HepG2 (cell line): ENCODE measurements at regions not wholly inside any gene's neighbourhood (a gene's known extent, or its start where the extent isn't known, plus 50 kb on each side); places are given as distances from the start of the nearest gene placed in this dataset.

ENCODE experiments used
- ATAC-seq: fragments of 200-7000 bp; cut with Tn5 transposase; 3 replicates; pipeline ENCODE4 v1.9.1; 2020; ENCODE audit warnings: mild to moderate bottlenecking, moderate library complexity
- BruUV-seq: library from RNA; stranded (reverse); fragments of 400-500 nt; replicated peaks from 2 replicates; lab custom pipeline; 2021; lab: Mats Ljungman, UMichigan
- CTCF ChIA-PET: fragments of 300-600 bp; formaldehyde crosslinking; extraction: SDS; loops from one replicate; lab custom pipeline; 2021; ENCODE audit warnings: low total read pairs, inconsistent platforms, low intra/inter-chr PET ratio; lab: Yijun Ruan, JAX
- POLR2A ChIA-PET: fragments of 350-600 bp; sonication (Branson Sonifier 250); formaldehyde crosslinking; loops from one replicate; lab custom pipeline; 2020; ENCODE audit warnings: antibody characterized with exemption, inconsistent platforms; lab: Yijun Ruan, JAX
- DNase-seq: peaks from one replicate; pipeline ENCODE4 v3.0.0-alpha.2; 2015; ENCODE audit warnings: low spot score
- FAIRE-seq: peaks from 3 replicates; lab custom pipeline; 2011; peaks lifted over from hg19 to GRCh38; lab: Jason Lieb, UNC
- H2AFZ ChIP-seq: one replicate; pipeline ENCODE4 v1.6.1; 2011; ENCODE audit warnings: low read length, inconsistent platforms
- H3K27ac ChIP-seq: fragments of 300-600 bp; 3 replicates; pipeline ENCODE4 v1.8.0; 2011; ENCODE audit warnings: mixed run types, mild to moderate bottlenecking, mixed read lengths, low read length, inconsistent platforms; ENCODE audit not compliant: insufficient read depth; ENCODE audit errors: extremely low read length
- H3K27me3 ChIP-seq, 2 experiments: fragments of 200-600 bp in 1 of 2; 2 replicates in 1 of 2; 3 replicates in 1 of 2; pipeline versions ENCODE4 v1.6.0 to v1.8.0; 2011; ENCODE audit warnings: low read length in 2 of 2, mild to moderate bottlenecking in 2 of 2, moderate library complexity in 2 of 2, inconsistent platforms in 1 of 2; ENCODE audit not compliant: insufficient read depth in 2 of 2, control insufficient read depth in 1 of 2
- H3K36me3 ChIP-seq, 2 experiments: fragments of 200-600 bp in 1 of 2; replicated peaks in 1 of 2; 2 replicates in 1 of 2; 3 replicates in 1 of 2; pipeline versions ENCODE4 v1.5.1 to v1.8.0; 2011; ENCODE audit warnings: low read length in 2 of 2, inconsistent platforms in 1 of 2; ENCODE audit not compliant: insufficient read depth in 2 of 2, control insufficient read depth in 1 of 2
- H3K4me1 ChIP-seq: 2 replicates; pipeline ENCODE4 v1.5.1; 2012; ENCODE audit warnings: low read length, inconsistent platforms; ENCODE audit not compliant: insufficient read depth
- H3K4me2 ChIP-seq: 2 replicates; pipeline ENCODE4 v1.6.0; 2011; ENCODE audit warnings: low read depth, low read length, inconsistent platforms
- H3K4me3 ChIP-seq, 3 experiments: fragments of 200-600 bp in 1 of 3; sonication (generic), shearing (Covaris generic) in 1 of 3; replicated peaks in 1 of 3; 2 replicates each; pipeline ENCODE4 v1.5.1; 2011 to 2016; ENCODE audit warnings: low read length in 3 of 3, inconsistent platforms in 2 of 3, low read depth in 2 of 3, mild to moderate bottlenecking in 2 of 3, control low read depth in 1 of 3, mixed read lengths in 1 of 3; ENCODE audit not compliant: insufficient read depth in 1 of 3
- H3K79me2 ChIP-seq: one replicate; pipeline ENCODE4 v1.6.1; 2011; ENCODE audit warnings: low read length, inconsistent platforms; ENCODE audit not compliant: insufficient read depth
- H3K9ac ChIP-seq: 2 replicates; pipeline ENCODE4 v1.6.0; 2011; ENCODE audit warnings: mild to moderate bottlenecking, low read depth, low read length, inconsistent platforms; ENCODE audit not compliant: insufficient read depth
- H3K9me3 ChIP-seq: 2 replicates; pipeline ENCODE4 v1.5.1; 2012; ENCODE audit warnings: mild to moderate bottlenecking, low read length
- H4K20me1 ChIP-seq: 2 replicates; pipeline ENCODE4 v1.6.0; 2011; ENCODE audit warnings: inconsistent platforms, mild to moderate bottlenecking, low read length, moderate library complexity; ENCODE audit not compliant: insufficient read depth
- ARID4A ChIP-seq: sonication (generic); formaldehyde crosslinking; IDR thresholded peaks from 2 replicates; pipeline ENCODE4 v1.5.0; 2020; ENCODE audit warnings: mild to moderate bottlenecking, missing genetic modification reagents, borderline replicate concordance
- ARID5B ChIP-seq: IDR thresholded peaks from 2 replicates; pipeline ENCODE4 v1.4.0; 2020; ENCODE audit warnings: mild to moderate bottlenecking, missing genetic modification reagents
- FIP1L1 ChIP-seq: fragments of 200-400 bp; formaldehyde crosslinking; IDR thresholded peaks from 2 replicates; pipeline ENCODE4 v1.6.1; 2018; ENCODE audit warnings: low read depth, mild to moderate bottlenecking, low read length, moderate library complexity, borderline replicate concordance; ENCODE audit not compliant: insufficient read depth
- FOXP4 ChIP-seq: sonication (generic); formaldehyde crosslinking; IDR thresholded peaks from 2 replicates; pipeline ENCODE4 v1.4.0; 2020; ENCODE audit warnings: missing genetic modification reagents
- IKZF4 ChIP-seq: sonication (generic); formaldehyde crosslinking; IDR thresholded peaks from 2 replicates; pipeline ENCODE4 v1.5.1; 2020; ENCODE audit warnings: borderline replicate concordance, mild to moderate bottlenecking, low read depth, missing genetic modification reagents; ENCODE audit errors: not compliant biosample characterization
- JDP2 ChIP-seq: sonication (generic); formaldehyde crosslinking; IDR thresholded peaks from 2 replicates; pipeline ENCODE4 v1.8.1; 2022; ENCODE audit warnings: missing genetic modification reagents, borderline replicate concordance
- MTA3 ChIP-seq: sonication (generic); formaldehyde crosslinking; IDR thresholded peaks from 2 replicates; pipeline ENCODE4 v1.4.0; 2020; ENCODE audit warnings: missing genetic modification reagents
- NR1H2 ChIP-seq: sonication (generic); formaldehyde crosslinking; IDR thresholded peaks from 2 replicates; pipeline ENCODE4 v1.8.1; 2022; ENCODE audit warnings: low read depth, missing genetic modification reagents, borderline replicate concordance
- TEF ChIP-seq: sonication (generic); formaldehyde crosslinking; IDR thresholded peaks from 2 replicates; pipeline ENCODE4 v1.5.0; 2020; ENCODE audit warnings: missing genetic modification reagents
- ZGPAT ChIP-seq: IDR thresholded peaks from 2 replicates; pipeline ENCODE4 v1.6.1; 2016; ENCODE audit warnings: mild to moderate bottlenecking
- ZNF24 ChIP-seq: fragments of 450-650 bp; IDR thresholded peaks from 2 replicates; pipeline ENCODE4 v1.6.1; 2017; ENCODE audit warnings: antibody characterized with exemption, mild to moderate bottlenecking
- ZNF44 ChIP-seq: sonication (generic); formaldehyde crosslinking; IDR thresholded peaks from 2 replicates; pipeline ENCODE4 v1.5.1; 2020; ENCODE audit warnings: mild to moderate bottlenecking, missing genetic modification reagents
- WGBS: methylation state at CpG from one replicate; pipeline ENCODE4 v1.1.6; 2017; ENCODE audit warnings: low lambda C conversion rate; 5-methylcytosine and 5-hydroxymethylcytosine counted together
- in situ Hi-C: cut with HindIII; loops from 2 replicates; pipeline ENCODE4 v1.10.0; 2017; ENCODE audit warnings: low pct_unique_long_range_greater_than_20kb; ENCODE audit not compliant: extremely low pct_ligation_motif_present
- intact Hi-C: fragments of 100-400 bp; cut with micrococcal nuclease; formaldehyde crosslinking; loops from one replicate; pipeline ENCODE4 v1.10.0; 2022; ENCODE audit not compliant: unreplicated experiment

- Histone ChIP-seq H3K27ac (no peak overlapping the region), H3K4me2 (no peak overlapping the region), H3K27me3 (no peaks in the 10 kb centered on the region), H3K9ac (no peak overlapping the region), H2AFZ (no peak overlapping the region), H3K36me3 (no peaks in the 10 kb centered on the region), H3K4me1 (no peaks in the 10 kb centered on the region), H3K4me3 (no peak overlapping the region), H4K20me1 (no peaks in the 10 kb centered on the region), H3K9me3 (no peaks in the 10 kb centered on the region), H3K79me2 (no peaks in the 10 kb centered on the region)
- CTCF ChIA-PET: no interaction called here
- intact Hi-C loops: no loop called here
- DNase-seq (no peak), ATAC-seq (no peak), FAIRE-seq (no peak)
- in situ Hi-C loops: no loop called here
- POLR2A ChIA-PET: no interaction called here
- BruUV-seq: no TSS peak
- 0% methylated on average over 1 of the region's 1 CpG for WGBS
- TF ChIP-seq MTA3 (CRISPR knock-in tag): no peak
- no peak for TF ChIP-seq FIP1L1
- TF ChIP-seq NR1H2 (CRISPR knock-in tag): no peak
- TF ChIP-seq TEF: no peak
- no peak for TF ChIP-seq ZGPAT
- TF ChIP-seq ZNF24: no peak
- no peak for TF ChIP-seq FOXP4 (CRISPR knock-in tag)
- TF ChIP-seq ARID4A (CRISPR knock-in tag): no peak
- no peak for TF ChIP-seq IKZF4
- no peak for TF ChIP-seq ARID5B (CRISPR knock-in tag)
- TF ChIP-seq JDP2: no peak
- no peak for TF ChIP-seq ZNF44 (CRISPR knock-in tag)
Observed at GRCh38 chr4:107131295-107131694, 95.2 kb upstream of the DKK2 start.
